ENCODE measurements at regions not wholly inside any gene's neighbourhood (a gene's known extent, or its start where the extent isn't known, plus 50 kb on each side); places are given as distances from the start of the nearest gene placed in this dataset.

- Histone ChIP-seq H3K36me3 (no peaks in the 10 kb centered on the region), H3K27me3 (no peaks in the 10 kb centered on the region), H3K4me3 (no peak overlapping the region), H3K4me1 (no peaks in the 10 kb centered on the region), H3K27ac (no peak overlapping the region), H3K9me3 (no peaks in the 10 kb centered on the region)
- no peak for ATAC-seq
- TF ChIP-seq EP300 (IDR thresholded peaks at IDR 0.05) = no peak
- TF ChIP-seq POLR2A (IDR thresholded peaks at IDR 0.05) = no peak
- TF ChIP-seq POLR2AphosphoS5 (IDR thresholded peaks at IDR 0.05) = no peak
- no peak for TF ChIP-seq CTCF (IDR thresholded peaks at IDR 0.05)
- WGBS, 2 donors (ENCODE audit: low coverage in 1 of 2) = 7 to 31% methylated on average over 1 of the region's 1 CpG
Observed at GRCh38 chr5:152205804-152206203, 199.3 kb downstream of the NMUR2 start.

GRCh38 chr5:152202321-152202720 is 202.8 kb downstream of the NMUR2 start:
- Histone ChIP-seq H3K4me3 (no peak overlapping the region), H3K4me1 (no peaks in the 10 kb centered on the region), H3K36me3 (no peaks in the 10 kb centered on the region), H3K9me3 (no peaks in the 10 kb centered on the region), H3K27me3 (no peaks in the 10 kb centered on the region), H3K27ac (no peak overlapping the region)
- 88 to 100% methylated on average over 1 of the region's 1 CpG for WGBS, 2 donors (ENCODE audit: low coverage in 1 of 2)
- TF ChIP-seq POLR2AphosphoS5 (IDR thresholded peaks at IDR 0.05) = no peak
- no peak for TF ChIP-seq CTCF (IDR thresholded peaks at IDR 0.05)
- TF ChIP-seq POLR2A (IDR thresholded peaks at IDR 0.05) = no peak
- TF ChIP-seq EP300 (IDR thresholded peaks at IDR 0.05) = no peak
- no peak for ATAC-seq

GRCh38 chr5:152193391-152194107 is 211.5 kb downstream of the NMUR2 start:
- Histone ChIP-seq H3K9me3 (peaks cover 0 to 18% (median 0%) of the 10 kb centered on the region in 3 donors), H3K27ac (no peak overlapping the region)
- TF ChIP-seq POLR2AphosphoS5 (IDR thresholded peaks at IDR 0.05) = no peak
- no peak for TF ChIP-seq POLR2A (IDR thresholded peaks at IDR 0.05)
- TF ChIP-seq EP300 (IDR thresholded peaks at IDR 0.05) = no peak
- no peak for TF ChIP-seq CTCF (IDR thresholded peaks at IDR 0.05)

GRCh38 chr5:152188251-152188650 is 216.8 kb downstream of the NMUR2 start:
- H3K9me3 ChIP-seq = peaks cover 0 to 16% (median 0%) of the 10 kb centered on the region in 3 donors
- H3K4me1 ChIP-seq = no peaks in the 10 kb centered on the region
- H3K27ac ChIP-seq = no peak overlapping the region
- no peaks in the 10 kb centered on the region for H3K27me3 ChIP-seq
- TF ChIP-seq CTCF (IDR thresholded peaks at IDR 0.05) = no peak
- no peak for TF ChIP-seq POLR2A (IDR thresholded peaks at IDR 0.05)
- TF ChIP-seq POLR2AphosphoS5 (IDR thresholded peaks at IDR 0.05) = no peak
- no peak for TF ChIP-seq EP300 (IDR thresholded peaks at IDR 0.05)
- no peaks in the 10 kb centered on the region for H3K36me3 ChIP-seq
- H3K4me3 ChIP-seq = no peak overlapping the region
- no peak for ATAC-seq

More at GRCh38 chr5:152193391-152194107, 211.5 kb downstream of the NMUR2 start:
- no peak overlapping the region for H3K4me3 ChIP-seq
- H3K36me3 ChIP-seq = no peaks in the 10 kb centered on the region
- no peak for ATAC-seq
- no peaks in the 10 kb centered on the region for H3K27me3 ChIP-seq
- no peaks in the 10 kb centered on the region for H3K4me1 ChIP-seq

GRCh38 chr5:152187668-152188067 is 217.4 kb downstream of the NMUR2 start:
- no peak overlapping the region for H3K4me3 ChIP-seq
- ATAC-seq = no peak
- no peaks in the 10 kb centered on the region for H3K36me3 ChIP-seq
- peaks cover 0 to 10% (median 0%) of the 10 kb centered on the region in 3 donors for H3K9me3 ChIP-seq
- H3K27me3 ChIP-seq = no peaks in the 10 kb centered on the region
- TF ChIP-seq POLR2AphosphoS5 (IDR thresholded peaks at IDR 0.05) (no peak), EP300 (IDR thresholded peaks at IDR 0.05) (no peak), POLR2A (IDR thresholded peaks at IDR 0.05) (no peak), CTCF (IDR thresholded peaks at IDR 0.05) (no peak)
- no peak overlapping the region for H3K27ac ChIP-seq
- no peaks in the 10 kb centered on the region for H3K4me1 ChIP-seq

Measured in gastroesophageal sphincter (tissue), 4 donors.